NCI-H146 (cell line): ENCODE measurements at regions not wholly inside any gene's neighbourhood (a gene's known extent, or its start where the extent isn't known, plus 50 kb on each side); places are given as distances from the start of the nearest gene placed in this dataset.

ENCODE experiments used
- DNase-seq: peaks from one replicate; lab custom pipeline; 2025; lab: John Stamatoyannopoulos, UW

DNA sequence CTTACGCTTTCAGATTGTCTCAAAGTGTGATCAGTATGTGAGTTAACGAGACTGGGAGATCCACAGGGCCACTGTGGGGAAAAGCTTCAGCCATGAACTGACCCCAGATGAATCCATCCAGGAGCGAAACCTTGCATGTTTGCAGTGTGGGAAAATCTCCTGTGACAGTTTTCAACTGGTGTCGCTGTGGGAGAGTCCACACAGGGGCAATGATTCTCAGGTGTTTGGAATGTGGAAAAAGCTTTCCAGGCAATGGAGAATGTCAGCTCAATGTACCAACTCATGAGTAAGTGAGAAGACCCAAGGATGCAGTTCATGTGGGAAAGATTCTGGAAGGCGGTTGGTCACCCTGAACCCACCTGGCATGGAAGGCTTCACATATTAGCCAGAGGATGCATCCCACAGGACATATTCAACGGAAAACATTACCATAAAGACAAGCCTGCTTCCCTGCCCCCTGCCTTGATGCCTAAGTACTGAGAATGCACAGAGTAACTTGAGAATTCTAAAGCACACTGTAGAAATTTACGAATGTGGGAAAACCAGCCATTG lies 204.1 kb upstream of the BMPER start:
- no peak for DNase-seq

DNA sequence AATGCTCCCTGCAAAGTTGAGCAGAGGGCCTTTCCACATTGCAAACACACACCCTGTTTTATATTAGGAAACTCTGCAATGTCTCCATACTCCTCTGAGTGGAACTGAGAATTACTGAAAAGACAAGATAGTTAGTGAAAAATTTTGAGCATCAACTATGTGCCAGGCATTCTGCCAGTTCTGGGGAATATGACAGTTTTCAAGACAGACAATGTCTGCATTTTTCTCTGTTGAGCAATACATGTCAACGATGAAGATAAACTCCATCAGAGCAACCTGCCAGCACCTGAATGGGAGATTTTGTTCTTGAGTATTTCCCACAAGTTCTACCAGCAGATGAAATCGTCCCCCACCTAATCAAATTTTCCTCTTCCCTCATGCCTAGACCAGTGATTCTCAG lies 203.4 kb upstream of the BMPER start:
- DNase-seq = no peak

DNA sequence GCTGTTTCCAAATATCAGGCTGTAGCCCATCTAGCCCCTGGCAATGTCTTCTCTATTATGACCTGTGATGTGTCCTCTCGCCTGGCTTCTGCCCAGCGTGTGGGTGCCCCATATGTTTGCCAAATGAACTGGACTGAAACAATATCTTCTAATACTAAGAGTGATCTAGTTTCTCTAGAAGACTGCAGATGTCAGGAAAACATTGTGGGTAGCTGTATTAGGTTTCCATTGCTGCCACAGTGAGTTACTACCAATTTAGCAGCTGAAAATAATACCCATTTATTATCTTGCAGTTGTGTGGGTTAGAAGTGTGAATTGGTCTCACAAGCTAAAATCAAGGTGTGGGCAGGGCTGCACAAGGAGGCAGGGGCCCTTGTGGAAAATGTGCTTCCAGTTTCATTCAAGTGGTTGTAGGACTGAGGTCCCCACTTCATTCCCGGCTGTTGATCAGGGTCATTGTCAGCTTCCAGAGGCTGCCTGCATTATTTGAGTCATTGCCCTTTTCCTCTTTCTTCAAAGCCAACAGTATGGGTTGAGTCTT lies 202.8 kb upstream of the BMPER start:
- no peak for DNase-seq

DNA sequence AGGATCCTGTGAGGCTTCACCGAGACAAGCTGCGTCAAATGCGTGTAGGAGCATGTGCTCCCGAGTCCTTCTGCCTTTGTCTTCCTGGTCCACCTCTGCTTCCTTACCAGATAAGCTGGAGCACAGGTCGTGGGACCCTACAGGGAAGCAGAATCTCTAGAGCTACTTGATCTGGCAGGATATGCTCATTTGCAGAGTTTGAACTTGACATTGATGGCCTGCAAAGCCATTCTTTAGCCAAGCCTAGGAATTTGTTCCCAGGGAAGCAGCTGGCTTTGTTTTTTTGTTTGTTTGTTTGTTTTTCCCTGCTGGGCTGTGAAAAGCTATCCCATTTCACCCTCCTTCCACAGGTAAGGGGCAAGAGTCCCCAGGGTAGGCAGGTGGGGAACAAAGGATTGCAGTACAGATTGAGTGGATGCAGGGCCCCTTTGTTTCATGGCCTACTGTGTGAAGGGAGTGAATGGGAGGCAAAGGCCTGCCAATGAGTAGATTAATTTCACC lies 200.0 kb upstream of the BMPER start:
- DNase-seq = peak; percentile 44

DNA sequence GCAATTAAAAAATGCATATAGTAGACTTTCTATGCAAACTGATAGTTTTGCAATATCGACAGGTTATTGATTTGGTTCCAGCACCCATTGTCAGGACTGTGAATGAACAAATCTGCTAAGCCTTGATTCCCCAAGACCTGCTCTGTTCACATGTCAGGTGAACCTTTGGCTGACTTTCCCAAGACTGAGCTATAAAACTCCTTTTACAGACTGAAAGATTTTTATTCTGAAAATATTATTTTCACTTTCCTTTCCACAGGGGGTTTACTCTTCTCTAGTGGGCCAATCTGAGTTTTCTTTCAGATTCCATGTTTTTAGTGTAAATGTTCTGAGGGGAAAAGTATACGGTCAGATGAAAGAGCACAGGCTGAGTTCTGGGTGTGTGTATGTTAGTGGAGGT lies 199.2 kb upstream of the BMPER start:
- DNase-seq = no peak

DNA sequence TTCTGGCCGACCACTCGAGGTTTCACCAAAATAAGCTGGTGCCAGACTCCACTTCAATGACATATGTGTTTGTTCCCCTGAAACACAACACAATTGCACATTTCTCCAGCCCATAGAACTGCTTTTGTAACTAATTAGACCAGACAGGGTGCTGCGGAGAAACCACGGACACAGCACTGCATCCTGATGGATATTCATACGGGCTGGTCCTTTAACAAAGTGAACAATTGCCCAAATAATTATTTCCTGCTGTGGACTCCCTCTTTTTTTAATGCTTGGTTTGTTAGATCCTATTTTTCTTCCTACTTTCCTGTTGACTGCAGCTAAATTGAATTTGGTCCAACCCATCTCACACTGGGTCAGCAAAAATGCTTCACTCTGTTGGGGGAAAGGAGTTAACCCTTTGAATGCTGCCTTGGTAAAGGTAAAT lies 198.6 kb upstream of the BMPER start:
- no peak for DNase-seq

DNA sequence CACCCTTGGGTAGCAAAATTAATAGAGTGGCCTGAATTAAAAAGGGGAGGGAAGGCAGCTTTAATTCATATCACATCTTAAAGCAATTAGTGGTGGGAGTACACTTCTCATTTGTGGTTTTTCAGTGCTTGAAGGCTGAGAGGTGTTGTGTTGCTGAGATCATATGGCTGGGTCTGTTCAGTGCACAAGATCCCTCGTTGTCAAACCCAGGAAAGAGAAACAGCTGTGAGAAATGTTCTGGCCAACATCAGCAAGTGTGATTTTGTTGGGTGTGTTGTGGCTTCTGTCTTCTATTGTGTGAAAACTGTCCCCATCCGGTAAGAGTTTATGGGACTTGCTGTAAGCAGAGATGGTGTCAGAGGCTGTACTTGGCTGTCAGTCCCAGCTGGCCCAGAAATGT lies 197.9 kb upstream of the BMPER start:
- no peak for DNase-seq

DNA sequence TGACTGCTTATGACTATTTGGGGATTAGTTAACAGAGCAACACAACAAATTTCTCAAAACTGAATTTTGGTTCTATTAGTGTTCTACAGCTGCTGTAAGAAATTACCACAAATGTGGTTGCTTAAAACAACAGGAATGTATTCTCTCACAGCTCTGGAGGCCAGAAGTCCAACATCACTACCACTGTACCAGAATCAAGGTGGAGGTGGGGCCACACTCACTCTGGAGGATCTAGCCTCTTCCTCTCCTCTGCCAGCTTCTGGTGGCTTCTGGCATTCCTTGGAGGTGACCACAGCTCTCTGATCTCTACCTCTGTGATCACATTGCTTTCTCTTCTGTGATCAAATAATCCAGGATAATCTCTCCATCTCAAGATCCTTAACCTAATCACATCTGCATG lies 194.7 kb upstream of the BMPER start:
- DNase-seq = no peak

DNA sequence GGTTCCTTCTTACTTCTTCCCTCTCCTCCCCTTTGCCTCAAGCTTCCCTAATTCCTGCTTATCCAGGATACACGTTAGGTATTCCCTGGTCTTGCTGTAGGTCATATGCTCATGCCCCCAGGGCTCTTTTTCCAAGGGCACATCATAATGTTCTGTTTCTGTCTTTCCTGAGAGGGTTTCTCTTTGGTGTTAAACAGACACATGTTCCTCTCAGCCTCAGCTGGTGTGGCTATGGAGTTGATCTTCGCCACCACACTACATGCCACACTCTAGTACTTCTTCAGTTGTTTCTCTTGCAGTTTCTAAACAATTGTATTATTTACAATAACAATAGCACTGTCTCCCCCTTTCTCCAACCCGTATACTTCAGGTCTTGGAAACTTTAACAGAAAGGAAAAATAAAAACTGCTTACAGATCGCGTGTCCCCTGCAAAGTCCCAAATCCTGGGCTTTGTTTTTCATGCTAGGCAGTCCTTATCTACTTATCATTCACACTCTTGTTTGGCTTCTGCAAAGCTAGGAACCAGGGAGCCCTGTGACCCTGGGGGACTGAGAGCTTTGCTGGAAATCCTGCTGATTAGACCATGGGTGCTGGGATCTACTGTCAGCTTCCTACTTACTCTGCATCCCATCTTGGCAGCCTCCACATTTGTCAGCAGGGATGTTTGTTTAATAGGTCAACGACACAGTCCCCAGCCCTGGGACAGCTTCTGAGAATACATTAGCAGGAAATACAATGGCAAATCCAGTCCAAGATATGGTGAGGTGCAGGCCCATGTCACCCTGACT lies 193.9 kb upstream of the BMPER start:
- peak; percentile 6 for DNase-seq

DNA sequence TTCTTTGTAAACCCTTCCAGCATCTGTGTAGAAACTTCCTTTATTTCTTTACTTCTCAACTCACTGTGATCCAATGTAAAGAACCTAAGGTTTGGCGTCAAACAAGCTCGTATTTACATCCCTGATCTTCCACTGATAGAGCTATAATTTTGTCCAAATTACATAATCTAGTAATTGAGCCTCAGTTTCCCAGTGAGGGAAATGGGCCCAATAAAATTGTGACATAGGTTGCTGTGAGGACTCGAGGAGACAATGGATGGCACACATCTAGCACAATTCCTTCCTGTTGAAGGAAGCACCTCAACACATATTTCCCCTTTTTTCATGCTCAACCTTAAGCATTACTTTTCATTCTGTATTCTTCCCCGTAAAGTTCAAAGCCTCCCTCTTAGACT lies 193.3 kb upstream of the BMPER start:
- DNase-seq = no peak

DNA sequence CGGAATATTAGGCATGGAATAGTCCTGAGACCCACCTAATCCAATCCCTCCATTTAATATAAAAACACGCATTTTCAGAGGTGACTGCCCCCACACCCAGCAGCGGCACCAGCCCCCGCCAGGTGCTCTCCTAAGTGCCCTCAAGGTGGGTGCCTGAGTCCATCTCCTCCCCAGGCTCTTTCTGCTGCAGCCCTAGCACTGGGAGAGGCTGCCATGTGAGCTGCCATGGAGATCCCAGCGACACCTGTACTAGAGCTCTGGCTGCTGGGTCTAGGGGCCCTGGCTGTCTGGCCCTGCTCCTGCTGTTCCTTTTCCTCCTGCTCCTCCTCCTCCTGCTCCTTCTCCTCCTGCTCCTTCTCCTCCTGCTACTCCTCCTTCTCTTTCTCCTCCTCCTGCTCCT lies 191.1 kb upstream of the BMPER start:
- no peak for DNase-seq

DNA sequence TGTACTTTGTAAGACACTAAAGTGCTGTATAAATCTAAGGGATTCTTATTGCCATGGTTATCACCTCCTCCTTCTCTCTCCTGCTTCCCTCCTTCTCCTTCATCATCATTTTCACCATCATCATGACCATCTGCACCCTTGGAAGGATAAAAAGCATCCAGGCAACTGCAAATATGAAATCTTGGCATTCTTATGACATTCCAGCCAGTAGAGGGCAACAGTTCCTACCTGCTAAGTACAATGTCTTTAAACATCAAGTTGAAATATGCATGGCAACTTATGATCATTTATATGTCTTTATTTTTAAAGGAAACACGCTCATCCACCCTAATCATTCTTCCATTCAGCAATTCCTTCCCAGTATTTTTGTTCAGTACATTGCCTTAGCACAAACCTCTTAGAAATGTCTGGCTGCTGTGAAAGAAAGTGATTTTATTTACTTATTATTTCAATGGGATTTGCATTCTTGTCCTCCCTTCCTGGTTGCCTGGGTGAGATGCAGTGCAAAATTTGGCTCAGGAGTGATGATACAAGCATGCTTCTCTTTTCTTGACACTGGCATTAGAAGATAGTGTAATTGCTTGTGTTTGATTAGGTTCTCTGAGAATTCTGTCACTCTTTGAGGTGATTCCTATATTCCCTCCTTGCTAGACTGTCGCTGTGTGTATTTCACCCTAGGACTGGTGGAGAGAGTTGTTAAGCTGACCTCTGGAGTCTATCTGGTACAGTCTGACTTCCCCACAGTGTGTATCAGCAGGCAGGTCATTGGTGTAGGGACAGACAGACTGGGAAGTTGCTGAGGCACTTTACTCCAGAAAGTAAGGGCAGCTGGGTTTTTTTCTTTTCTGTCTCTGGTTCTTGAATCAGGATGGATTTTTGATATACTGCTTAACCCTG lies 188.5 kb upstream of the BMPER start:
- DNase-seq = peak; percentile 13

DNA sequence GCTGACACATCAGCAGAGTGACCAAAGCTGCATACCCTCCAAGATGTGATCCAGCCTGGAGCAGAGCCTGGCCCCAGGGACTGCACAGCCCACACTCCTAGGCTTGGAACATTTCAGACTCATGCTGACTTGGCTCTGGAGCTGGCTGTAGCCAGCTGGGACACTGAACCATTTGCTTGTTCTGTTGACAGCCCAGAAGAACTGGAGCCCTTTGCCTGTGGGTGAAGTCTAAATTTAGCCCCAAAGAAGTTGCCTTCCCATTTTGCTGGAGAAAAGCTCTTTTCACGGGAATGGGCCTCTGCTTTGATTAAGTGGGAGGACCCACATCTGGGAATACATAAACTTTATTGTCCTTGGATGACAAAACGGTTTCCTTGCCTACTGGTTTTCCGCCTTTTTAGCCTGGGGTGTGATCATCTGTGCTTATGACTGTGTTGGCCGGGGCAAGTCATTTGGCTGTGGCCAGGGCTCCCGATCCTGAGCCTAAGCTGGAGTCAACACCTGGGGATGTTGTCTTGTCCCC lies 186.2 kb upstream of the BMPER start:
- DNase-seq = no peak

DNA sequence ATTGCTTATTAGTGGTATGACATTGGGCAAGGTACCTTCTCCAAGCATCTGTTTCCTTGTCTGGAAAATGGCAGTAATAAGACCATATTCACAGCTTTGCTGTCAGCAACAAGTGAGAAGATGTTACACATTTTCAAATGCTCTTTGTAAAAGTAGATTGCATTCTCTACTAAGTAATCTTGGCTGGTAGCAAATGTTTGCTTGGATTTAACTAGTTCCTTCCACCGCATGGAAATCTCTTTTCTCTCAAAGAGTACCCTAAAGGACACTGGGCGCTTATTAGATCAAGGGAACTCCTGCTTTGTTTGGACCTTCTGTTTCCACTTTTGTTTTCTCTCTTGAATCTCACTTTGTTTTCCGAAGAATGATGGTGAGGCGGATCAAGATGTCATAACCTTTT lies 185.2 kb upstream of the BMPER start:
- DNase-seq = no peak

DNA sequence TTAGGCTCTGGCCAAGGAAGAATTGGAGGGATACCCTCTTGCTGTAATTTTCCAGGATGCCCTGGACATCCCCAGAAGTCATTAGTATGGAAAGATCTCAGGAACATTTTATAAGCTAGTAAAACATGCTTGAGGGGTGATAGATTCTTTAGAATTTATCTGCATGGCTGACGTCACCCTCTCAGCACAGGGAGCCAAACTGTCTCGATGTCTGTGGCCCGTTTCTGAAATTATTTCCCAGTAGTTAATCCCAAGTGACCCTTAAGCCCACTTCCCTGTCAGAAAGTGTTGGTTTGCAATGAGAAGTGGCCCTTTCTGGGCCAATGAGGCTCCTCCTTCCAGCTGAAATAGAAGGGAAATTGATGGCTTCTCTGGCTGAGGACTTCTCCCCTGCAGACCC lies 184.5 kb upstream of the BMPER start:
- no peak for DNase-seq

DNA sequence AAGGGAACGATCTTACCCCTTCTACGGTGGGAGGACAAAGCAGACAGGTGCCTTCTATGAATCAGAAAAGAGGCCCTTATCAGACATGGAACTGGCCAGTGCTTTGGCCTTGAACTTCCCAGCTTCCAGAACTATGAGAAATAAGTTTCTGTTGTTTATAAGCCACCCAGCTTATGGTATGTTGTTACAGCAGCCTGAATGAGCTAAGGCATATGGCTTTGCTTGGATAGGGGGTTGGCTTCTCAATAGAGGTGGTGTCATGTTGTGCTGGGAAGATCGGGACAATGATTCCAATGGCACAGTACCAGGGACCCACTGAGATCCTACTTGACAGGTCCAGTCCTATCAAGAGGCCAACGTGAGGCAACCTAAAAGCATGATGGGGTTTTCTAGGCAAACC lies 183.4 kb upstream of the BMPER start:
- no peak for DNase-seq

DNA sequence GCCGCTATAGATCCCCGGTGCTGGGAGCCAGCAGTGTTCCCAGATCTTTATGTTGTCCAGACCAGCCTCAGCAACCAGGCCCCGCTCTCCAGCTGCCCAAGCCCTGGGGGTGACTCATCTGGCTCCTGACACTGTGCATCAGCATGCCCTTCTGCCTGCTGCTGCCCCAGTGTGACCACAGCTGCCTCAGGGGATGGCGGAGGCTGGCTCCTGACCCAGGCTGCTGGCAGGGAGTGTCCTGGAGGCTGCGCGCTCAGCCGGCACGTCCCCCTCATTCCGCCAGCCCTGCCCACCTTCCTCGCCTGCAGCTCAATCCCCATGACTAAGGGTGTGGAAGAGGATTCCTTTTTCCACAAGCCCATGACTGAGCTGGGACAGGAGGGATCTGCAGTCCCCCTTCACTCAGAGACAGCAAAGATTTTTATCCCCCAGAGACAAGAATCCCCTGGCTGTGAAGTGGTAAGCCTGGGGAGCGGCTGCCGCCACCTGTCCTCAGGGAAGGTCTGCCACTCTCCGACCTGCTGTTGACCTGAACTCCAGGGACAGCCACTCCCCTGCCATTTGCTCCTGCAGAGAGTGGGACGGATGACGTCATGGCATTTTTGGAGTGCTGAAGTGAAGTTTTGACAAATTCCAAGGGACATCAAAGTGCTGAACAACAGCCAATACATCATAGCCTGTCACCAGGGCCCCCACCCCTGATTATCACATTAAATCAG lies 182.8 kb upstream of the BMPER start:
- DNase-seq = peak; percentile 55

DNA sequence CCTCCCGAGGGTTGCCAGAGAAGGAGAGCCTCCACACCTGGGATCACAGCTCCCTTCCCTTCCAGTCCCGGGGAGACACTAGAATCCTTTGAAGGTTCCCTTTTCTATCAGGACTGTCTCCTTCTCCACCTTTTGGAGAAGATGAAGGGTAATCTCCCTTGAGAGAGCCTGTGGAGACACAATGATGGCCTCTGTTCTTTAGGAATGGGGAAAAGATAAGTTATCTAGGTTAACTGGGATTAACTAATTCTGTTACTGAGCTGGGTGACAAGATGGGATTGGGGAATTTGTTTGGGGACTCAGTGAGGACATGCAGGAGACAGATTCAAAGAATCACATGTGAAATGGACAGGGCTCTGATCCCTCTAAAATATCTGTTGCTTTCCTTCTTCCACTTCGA lies 181.1 kb upstream of the BMPER start:
- DNase-seq = no peak

DNA sequence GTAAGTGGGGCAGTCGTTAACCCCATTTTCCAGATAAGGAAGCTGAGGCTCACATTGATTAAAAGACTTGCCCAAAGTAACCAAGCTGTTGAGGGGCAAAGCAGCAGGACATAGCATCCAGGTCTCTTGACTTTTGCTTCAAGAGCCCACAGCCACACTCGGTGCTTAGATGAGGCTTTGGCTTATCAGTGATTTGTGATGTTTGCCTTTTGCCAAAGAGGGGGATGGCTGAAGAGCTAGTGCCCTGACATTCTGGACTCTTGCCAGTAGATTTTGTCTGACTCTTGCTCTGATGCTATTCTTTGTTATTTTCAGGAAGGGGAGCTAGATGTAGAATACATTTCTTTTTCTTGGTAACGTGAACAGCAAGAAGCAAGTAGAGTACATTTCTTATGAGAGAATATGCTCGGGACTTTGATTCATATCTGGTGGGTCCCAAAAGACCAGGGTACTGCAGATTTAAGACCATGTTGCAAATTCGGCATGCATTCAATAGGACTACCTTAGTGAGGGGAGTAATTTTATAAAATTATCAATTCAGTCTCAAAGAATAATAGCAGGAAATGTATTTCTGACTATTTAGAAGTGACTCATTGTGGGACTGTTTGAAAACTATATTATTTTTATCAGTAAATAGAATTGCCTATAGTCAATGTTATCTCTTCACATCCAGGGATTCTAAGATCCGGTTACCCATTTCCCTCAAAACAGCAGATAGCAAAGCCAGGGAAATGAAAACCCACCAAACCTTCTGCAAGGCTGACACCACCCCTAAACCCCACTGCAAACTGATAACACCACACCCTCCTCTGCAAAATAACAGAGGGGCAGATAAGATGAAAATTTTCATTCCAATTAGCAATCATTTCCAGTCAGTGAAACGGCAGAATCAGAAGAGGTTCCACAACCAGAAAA lies 180.0 kb upstream of the BMPER start:
- DNase-seq = peak; percentile 24

DNA sequence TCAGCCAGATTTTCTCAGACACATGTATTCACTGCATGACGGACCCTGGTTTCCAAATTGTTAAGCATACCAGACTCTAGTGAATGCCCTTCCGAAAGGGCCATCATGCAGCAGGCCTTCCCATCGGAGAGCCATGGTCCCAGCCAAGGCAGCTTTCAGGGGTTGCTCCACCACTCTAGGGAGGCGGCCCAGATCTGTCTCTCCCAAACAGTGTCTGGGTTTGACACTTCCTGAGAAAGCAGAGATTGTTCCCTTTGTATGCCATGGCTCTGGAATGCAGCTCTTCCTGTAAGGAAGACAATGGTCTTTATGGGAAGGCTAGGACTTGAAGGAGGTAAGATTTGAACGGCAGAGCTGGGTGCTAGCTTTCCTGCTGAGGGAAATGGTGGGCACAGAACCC lies 178.8 kb upstream of the BMPER start:
- DNase-seq = no peak

DNA sequence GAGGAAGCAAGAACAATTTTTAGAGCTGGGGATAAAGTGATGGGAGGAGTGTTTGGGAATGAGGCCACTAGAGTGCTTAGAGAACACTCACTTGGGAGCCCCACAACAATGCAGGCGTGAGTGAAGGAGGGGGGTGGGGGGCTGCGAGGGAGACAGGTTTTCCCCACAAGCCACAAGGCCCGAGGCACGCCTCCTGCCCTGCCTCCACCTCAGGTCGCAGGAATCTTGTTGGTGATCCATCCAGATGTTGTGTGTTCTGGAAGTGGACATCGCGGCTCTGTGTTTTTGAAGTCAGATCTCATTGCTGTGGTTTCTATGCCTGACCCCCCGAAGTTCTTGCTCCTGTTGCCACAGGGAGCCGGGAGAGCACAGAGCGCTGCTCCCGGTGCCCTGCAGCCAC lies 178.0 kb upstream of the BMPER start:
- no peak for DNase-seq
